HEK293 (cell line): ENCODE measurements at regions not wholly inside any gene's neighbourhood (a gene's known extent, or its start where the extent isn't known, plus 50 kb on each side); places are given as distances from the start of the nearest gene placed in this dataset.

Experiments used
- CTCF ChIA-PET: fragments of 350-600 bp; formaldehyde crosslinking; extraction: SDS; loops from one replicate; lab custom pipeline; 2021; ENCODE audit warnings: antibody characterized with exemption; lab: Yijun Ruan, JAX
- POLR2A ChIA-PET: fragments of 300-600 bp; formaldehyde crosslinking; extraction: SDS; loops from one replicate; lab custom pipeline; 2020; ENCODE audit warnings: antibody characterized with exemption, inconsistent platforms; lab: Yijun Ruan, JAX
- H3K27ac ChIP-seq: fragments of 200-500 bp; sonication (Bioruptor generic); 2 replicates; pipeline ENCODE4 v1.5.1; 2014; ENCODE audit warnings: low read depth, low read length, control low read depth, inconsistent platforms; ENCODE audit errors: extremely low read depth
- H3K36me3 ChIP-seq, 2 experiments: fragments of 200-500 bp in 1 of 2; sonication (Bioruptor generic) in 1 of 2; 1 replicate in 1 of 2; 2 replicates in 1 of 2; pipeline ENCODE4 v1.5.1; 2014 to 2017; ENCODE audit warnings: inconsistent platforms in 2 of 2, low read length in 2 of 2; ENCODE audit not compliant: control insufficient read depth in 2 of 2, insufficient read depth in 1 of 2
- H3K4me1 ChIP-seq: fragments of 200-500 bp; sonication (Bioruptor generic); 2 replicates; pipeline ENCODE4 v1.5.1; 2014; ENCODE audit warnings: mild to moderate bottlenecking, low read length, inconsistent platforms; ENCODE audit not compliant: control insufficient read depth, insufficient read depth
- H3K4me3 ChIP-seq: 2 replicates; pipeline ENCODE4 v1.5.1; 2011; ENCODE audit warnings: low read depth, mild to moderate bottlenecking, control low read depth, low read length, moderate library complexity
- H3K9me3 ChIP-seq: fragments of 200-500 bp; sonication (Bioruptor generic); 2 replicates; pipeline ENCODE4 v1.5.1; 2014; ENCODE audit warnings: low read depth, low read length, inconsistent platforms; ENCODE audit not compliant: control insufficient read depth, insufficient read depth
- INSM2 ChIP-seq: fragments of 450-650 bp; formaldehyde crosslinking; IDR thresholded peaks from 2 replicates; pipeline ENCODE4 v1.5.1; 2016; ENCODE audit warnings: missing biosample characterization, missing genetic modification characterization
- KLF10 ChIP-seq: fragments of 450-650 bp; IDR thresholded peaks from 2 replicates; pipeline ENCODE4 v1.5.1; 2018; ENCODE audit warnings: missing biosample characterization, mild to moderate bottlenecking, missing genetic modification characterization
- KLF9 ChIP-seq: fragments of 450-650 bp; formaldehyde crosslinking; IDR thresholded peaks from 2 replicates; pipeline ENCODE4 v1.5.1; 2016; ENCODE audit warnings: missing biosample characterization, missing genetic modification characterization, low read depth
- SP3 ChIP-seq: fragments of 450-650 bp; formaldehyde crosslinking; IDR thresholded peaks from 2 replicates; pipeline ENCODE4 v1.5.1; 2016; ENCODE audit warnings: missing biosample characterization, missing genetic modification characterization
- YY2 ChIP-seq: fragments of 450-650 bp; formaldehyde crosslinking; IDR thresholded peaks from 2 replicates; pipeline ENCODE4 v1.5.1; 2016; ENCODE audit warnings: missing biosample characterization, missing genetic modification characterization
- ZBTB17 ChIP-seq: fragments of 450-650 bp; formaldehyde crosslinking; IDR thresholded peaks from 2 replicates; pipeline ENCODE4 v1.5.1; 2016; ENCODE audit warnings: missing biosample characterization, missing genetic modification characterization
- ZBTB20 ChIP-seq: fragments of 450-650 bp; formaldehyde crosslinking; IDR thresholded peaks from 2 replicates; pipeline ENCODE4 v1.5.1; 2016; ENCODE audit warnings: missing biosample characterization, missing genetic modification characterization
- ZIC2 ChIP-seq: fragments of 450-650 bp; formaldehyde crosslinking; IDR thresholded peaks from 2 replicates; pipeline ENCODE4 v1.5.1; 2016; ENCODE audit warnings: missing biosample characterization, missing genetic modification characterization
- ZNF341 ChIP-seq: fragments of 450-650 bp; formaldehyde crosslinking; IDR thresholded peaks from 2 replicates; pipeline ENCODE4; 2016; ENCODE audit warnings: low read depth, missing biosample characterization, missing genetic modification characterization
- ZNF501 ChIP-seq: fragments of 450-650 bp; formaldehyde crosslinking; IDR thresholded peaks from 2 replicates; pipeline ENCODE4 v1.5.1; 2016; ENCODE audit warnings: missing biosample characterization, missing genetic modification characterization
- ZNF521 ChIP-seq: fragments of 450-650 bp; formaldehyde crosslinking; IDR thresholded peaks from 2 replicates; pipeline ENCODE4 v1.5.1; 2017; ENCODE audit warnings: missing biosample characterization, mild to moderate bottlenecking, missing genetic modification characterization
- ZNF549 ChIP-seq: fragments of 450-650 bp; IDR thresholded peaks from 2 replicates; pipeline ENCODE4 v1.5.1; 2018; ENCODE audit warnings: missing biosample characterization, missing genetic modification characterization, mild to moderate bottlenecking, inconsistent platforms, moderate library complexity
- ZNF571 ChIP-seq: fragments of 450-650 bp; formaldehyde crosslinking; IDR thresholded peaks from 2 replicates; pipeline ENCODE4 v1.5.0; 2017; ENCODE audit warnings: missing biosample characterization, missing genetic modification characterization
- ZNF600 ChIP-seq: fragments of 450-650 bp; formaldehyde crosslinking; IDR thresholded peaks from 2 replicates; pipeline ENCODE4 v1.5.1; 2016; ENCODE audit warnings: missing biosample characterization, missing genetic modification characterization
- ZSCAN30 ChIP-seq: fragments of 450-650 bp; IDR thresholded peaks from 2 replicates; pipeline ENCODE4 v1.5.1; 2018; ENCODE audit warnings: missing biosample characterization, mild to moderate bottlenecking, missing genetic modification characterization, moderate library complexity
- TF ChIP-seq, protein P1 (sequence below): fragments of 450-650 bp; formaldehyde crosslinking; IDR thresholded peaks from 2 replicates; pipeline ENCODE4 v1.5.1; 2016; ENCODE audit warnings: missing biosample characterization, missing genetic modification characterization
- TF ChIP-seq, protein P2 (sequence below): fragments of 450-650 bp; formaldehyde crosslinking; IDR thresholded peaks from 2 replicates; pipeline ENCODE4 v1.5.1; 2017; ENCODE audit warnings: missing biosample characterization, missing genetic modification characterization
- TF ChIP-seq, protein P3 (sequence below): fragments of 450-650 bp; formaldehyde crosslinking; IDR thresholded peaks from 2 replicates; pipeline ENCODE4 v1.5.1; 2016; ENCODE audit warnings: missing biosample characterization, missing genetic modification characterization
- TF ChIP-seq, protein P4 (sequence below): fragments of 450-650 bp; formaldehyde crosslinking; IDR thresholded peaks from 2 replicates; pipeline ENCODE4 v1.5.1; 2017; ENCODE audit warnings: missing biosample characterization, mild to moderate bottlenecking, missing genetic modification characterization, moderate library complexity

DNA sequence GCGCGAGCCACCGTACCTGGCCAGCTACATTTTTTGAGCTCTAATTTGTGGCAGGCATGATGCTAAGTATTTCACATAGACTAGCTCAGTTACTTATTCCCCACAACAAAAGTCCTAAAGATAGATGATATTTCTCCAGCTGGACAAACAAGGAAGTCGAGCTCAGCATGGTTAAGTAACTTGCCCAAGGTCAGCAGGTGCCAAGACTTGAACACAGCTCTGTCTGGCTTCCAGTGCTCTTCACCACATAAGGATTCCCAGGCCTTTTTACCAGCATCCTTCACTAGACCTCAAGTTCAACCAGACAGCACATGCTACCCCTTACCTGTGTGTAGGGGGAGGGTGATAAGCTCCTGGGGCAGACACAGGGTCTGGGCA is 177.3 kb upstream of the NCAM1 start:
- CTCF ChIA-PET = interaction anchor here (0.6 to 2.0 kb wide), 15 partner anchors 9 to 506 kb away, joined by 3 to 12 read pairs (median 3); no protein-coding TSS in a partner anchor
- POLR2A ChIA-PET = interaction anchor here (0.6 to 1.3 kb wide), 3 partner anchors 177 to 912 kb away, joined by 3 to 8 read pairs (median 6); partner anchors contain the start of gene NCAM1
- no peak overlapping the region for H3K27ac ChIP-seq
- no peaks in the 10 kb centered on the region for H3K4me1 ChIP-seq
- TF ChIP-seq ZNF501 (tag by site-specific recombination) = no peak
- no peaks in the 10 kb centered on the region for H3K9me3 ChIP-seq
- H3K4me3 ChIP-seq = peak overlapping the region; percentile 33
- no peaks in the 10 kb centered on the region for H3K36me3 ChIP-seq

- ChIA-PET CTCF (interaction anchor here (0.6 to 1.4 kb wide), 13 partner anchors 9 to 464 kb away, joined by 3 to 10 read pairs (median 3); no protein-coding TSS in a partner anchor), POLR2A (interaction anchor here (0.6 to 1.3 kb wide), 3 partner anchors 177 to 912 kb away, joined by 3 to 8 read pairs (median 6); partner anchors contain the start of gene NCAM1)
- Histone ChIP-seq H3K4me3 (peak overlapping the region; percentile 33), H3K4me1 (no peaks in the 10 kb centered on the region), H3K9me3 (no peaks in the 10 kb centered on the region), H3K27ac (no peak overlapping the region), H3K36me3 (no peaks in the 10 kb centered on the region)
- TF ChIP-seq ZNF549 (tag by site-specific recombination) (no peak), ZNF571 (no peak), KLF10 (tag by site-specific recombination) (no peak), KLF9 (tag by site-specific recombination) (peak; percentile 84), ZBTB17 (tag by site-specific recombination) (peak; percentile 96), ZNF341 (tag by site-specific recombination) (peak; percentile 85), ZNF521 (no peak), ZBTB20 (tag by site-specific recombination) (peak; percentile 25; the same call in 1 of the 2 replicates), INSM2 (no peak), ZIC2 (tag by site-specific recombination) (peak; percentile 59), SP3 (tag by site-specific recombination) (peak; percentile 33), ZNF600 (tag by site-specific recombination) (peak; percentile 80), YY2 (tag by site-specific recombination) (no peak), ZSCAN30 (no peak)
- TF ChIP-seq, protein P1, sequence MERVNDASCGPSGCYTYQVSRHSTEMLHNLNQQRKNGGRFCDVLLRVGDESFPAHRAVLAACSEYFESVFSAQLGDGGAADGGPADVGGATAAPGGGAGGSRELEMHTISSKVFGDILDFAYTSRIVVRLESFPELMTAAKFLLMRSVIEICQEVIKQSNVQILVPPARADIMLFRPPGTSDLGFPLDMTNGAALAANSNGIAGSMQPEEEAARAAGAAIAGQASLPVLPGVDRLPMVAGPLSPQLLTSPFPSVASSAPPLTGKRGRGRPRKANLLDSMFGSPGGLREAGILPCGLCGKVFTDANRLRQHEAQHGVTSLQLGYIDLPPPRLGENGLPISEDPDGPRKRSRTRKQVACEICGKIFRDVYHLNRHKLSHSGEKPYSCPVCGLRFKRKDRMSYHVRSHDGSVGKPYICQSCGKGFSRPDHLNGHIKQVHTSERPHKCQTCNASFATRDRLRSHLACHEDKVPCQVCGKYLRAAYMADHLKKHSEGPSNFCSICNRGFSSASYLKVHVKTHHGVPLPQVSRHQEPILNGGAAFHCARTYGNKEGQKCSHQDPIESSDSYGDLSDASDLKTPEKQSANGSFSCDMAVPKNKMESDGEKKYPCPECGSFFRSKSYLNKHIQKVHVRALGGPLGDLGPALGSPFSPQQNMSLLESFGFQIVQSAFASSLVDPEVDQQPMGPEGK (tag by site-specific recombination) = 0 out of 2 replicates have a peak, but pooled peaks have one; percentile 23
- TF ChIP-seq, protein P2, sequence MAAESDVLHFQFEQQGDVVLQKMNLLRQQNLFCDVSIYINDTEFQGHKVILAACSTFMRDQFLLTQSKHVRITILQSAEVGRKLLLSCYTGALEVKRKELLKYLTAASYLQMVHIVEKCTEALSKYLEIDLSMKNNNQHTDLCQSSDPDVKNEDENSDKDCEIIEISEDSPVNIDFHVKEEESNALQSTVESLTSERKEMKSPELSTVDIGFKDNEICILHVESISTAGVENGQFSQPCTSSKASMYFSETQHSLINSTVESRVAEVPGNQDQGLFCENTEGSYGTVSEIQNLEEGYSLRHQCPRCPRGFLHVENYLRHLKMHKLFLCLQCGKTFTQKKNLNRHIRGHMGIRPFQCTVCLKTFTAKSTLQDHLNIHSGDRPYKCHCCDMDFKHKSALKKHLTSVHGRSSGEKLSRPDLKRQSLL = peak; percentile 96
- TF ChIP-seq, protein P3, sequence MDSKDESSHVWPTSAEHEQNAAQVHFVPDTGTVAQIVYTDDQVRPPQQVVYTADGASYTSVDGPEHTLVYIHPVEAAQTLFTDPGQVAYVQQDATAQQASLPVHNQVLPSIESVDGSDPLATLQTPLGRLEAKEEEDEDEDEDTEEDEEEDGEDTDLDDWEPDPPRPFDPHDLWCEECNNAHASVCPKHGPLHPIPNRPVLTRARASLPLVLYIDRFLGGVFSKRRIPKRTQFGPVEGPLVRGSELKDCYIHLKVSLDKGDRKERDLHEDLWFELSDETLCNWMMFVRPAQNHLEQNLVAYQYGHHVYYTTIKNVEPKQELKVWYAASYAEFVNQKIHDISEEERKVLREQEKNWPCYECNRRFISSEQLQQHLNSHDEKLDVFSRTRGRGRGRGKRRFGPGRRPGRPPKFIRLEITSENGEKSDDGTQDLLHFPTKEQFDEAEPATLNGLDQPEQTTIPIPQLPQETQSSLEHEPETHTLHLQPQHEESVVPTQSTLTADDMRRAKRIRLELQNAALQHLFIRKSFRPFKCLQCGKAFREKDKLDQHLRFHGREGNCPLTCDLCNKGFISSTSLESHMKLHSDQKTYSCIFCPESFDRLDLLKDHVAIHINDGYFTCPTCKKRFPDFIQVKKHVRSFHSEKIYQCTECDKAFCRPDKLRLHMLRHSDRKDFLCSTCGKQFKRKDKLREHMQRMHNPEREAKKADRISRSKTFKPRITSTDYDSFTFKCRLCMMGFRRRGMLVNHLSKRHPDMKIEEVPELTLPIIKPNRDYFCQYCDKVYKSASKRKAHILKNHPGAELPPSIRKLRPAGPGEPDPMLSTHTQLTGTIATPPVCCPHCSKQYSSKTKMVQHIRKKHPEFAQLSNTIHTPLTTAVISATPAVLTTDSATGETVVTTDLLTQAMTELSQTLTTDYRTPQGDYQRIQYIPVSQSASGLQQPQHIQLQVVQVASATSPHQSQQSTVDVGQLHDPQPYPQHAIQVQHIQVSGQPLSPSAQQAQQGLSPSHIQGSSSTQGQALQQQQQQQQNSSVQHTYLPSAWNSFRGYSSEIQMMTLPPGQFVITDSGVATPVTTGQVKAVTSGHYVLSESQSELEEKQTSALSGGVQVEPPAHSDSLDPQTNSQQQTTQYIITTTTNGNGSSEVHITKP (tag by site-specific recombination) = peak; percentile 74; the same call in 1 of the 2 replicates
- TF ChIP-seq, protein P4, sequence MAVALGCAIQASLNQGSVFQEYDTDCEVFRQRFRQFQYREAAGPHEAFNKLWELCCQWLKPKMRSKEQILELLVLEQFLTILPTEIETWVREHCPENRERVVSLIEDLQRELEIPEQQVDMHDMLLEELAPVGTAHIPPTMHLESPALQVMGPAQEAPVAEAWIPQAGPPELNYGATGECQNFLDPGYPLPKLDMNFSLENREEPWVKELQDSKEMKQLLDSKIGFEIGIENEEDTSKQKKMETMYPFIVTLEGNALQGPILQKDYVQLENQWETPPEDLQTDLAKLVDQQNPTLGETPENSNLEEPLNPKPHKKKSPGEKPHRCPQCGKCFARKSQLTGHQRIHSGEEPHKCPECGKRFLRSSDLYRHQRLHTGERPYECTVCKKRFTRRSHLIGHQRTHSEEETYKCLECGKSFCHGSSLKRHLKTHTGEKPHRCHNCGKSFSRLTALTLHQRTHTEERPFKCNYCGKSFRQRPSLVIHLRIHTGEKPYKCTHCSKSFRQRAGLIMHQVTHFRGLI (tag by site-specific recombination) = peak; percentile 97
These were observed 176.7 kb upstream of the NCAM1 start for GRCh38 chr11:112784323-112785073.
